HG03066 (cell line): ENCODE measurements at regions not wholly inside any gene's neighbourhood (a gene's known extent, or its start where the extent isn't known, plus 50 kb on each side); places are given as distances from the start of the nearest gene placed in this dataset.
"Not testable (repeated sequence)": the region's sequence is repeated elsewhere in the genome, so short reads cannot be mapped to it uniquely, and the experiment has no call there.

Experiments used
- ATAC-seq: cut with Tn5 transposase; IDR thresholded peaks from one replicate; pipeline ENCODE4 v1.9.1; 2021; ENCODE audit warnings: low read depth; ENCODE audit not compliant: unreplicated experiment

- ATAC-seq, result no peak
These were observed 436.9 kb upstream of the LCORL start for GRCh38 chr4:18458465-18458864.

GRCh38 chr4:18454349-18454748 lies 432.8 kb upstream of the LCORL start:
- no peak for ATAC-seq

GRCh38 chr4:18445110-18445509 lies 423.6 kb upstream of the LCORL start:
- no peak for ATAC-seq

GRCh38 chr4:18444206-18444605 lies 422.7 kb upstream of the LCORL start:
- no peak for ATAC-seq

GRCh38 chr4:18442957-18443356 lies 421.4 kb upstream of the LCORL start:
- ATAC-seq, result no peak

GRCh38 chr4:18441676-18442075 lies 420.1 kb upstream of the LCORL start:
- ATAC-seq, result no peak

GRCh38 chr4:18441203-18441590 lies 419.6 kb upstream of the LCORL start:
- ATAC-seq, result no peak

- ATAC-seq, result no peak
These were observed 419.1 kb upstream of the LCORL start for GRCh38 chr4:18440527-18441202.

- ATAC-seq, result no peak
These were observed 417.8 kb upstream of the LCORL start for GRCh38 chr4:18439311-18439710.

- ATAC-seq, result no peak
These were observed 414.2 kb upstream of the LCORL start for GRCh38 chr4:18435781-18436180.

GRCh38 chr4:18422685-18423084 lies 401.1 kb upstream of the LCORL start:
- no peak for ATAC-seq

GRCh38 chr4:18421519-18421918 lies 400.0 kb upstream of the LCORL start:
- no peak for ATAC-seq

GRCh38 chr4:18419780-18420179 lies 398.2 kb upstream of the LCORL start:
- peak; percentile 70 for ATAC-seq

GRCh38 chr4:18418195-18418898 lies 396.8 kb upstream of the LCORL start:
- ATAC-seq, result not testable (repeated sequence)

GRCh38 chr4:18417651-18418050 lies 396.1 kb upstream of the LCORL start:
- not testable (repeated sequence) for ATAC-seq

GRCh38 chr4:18406264-18406663 lies 384.7 kb upstream of the LCORL start:
- ATAC-seq, result no peak

- ATAC-seq, result no peak
These were observed 383.5 kb upstream of the LCORL start for GRCh38 chr4:18405054-18405453.

- ATAC-seq, result no peak
These were observed 383.1 kb upstream of the LCORL start for GRCh38 chr4:18404642-18405041.

GRCh38 chr4:18403327-18403726 lies 381.8 kb upstream of the LCORL start:
- ATAC-seq, result no peak

GRCh38 chr4:18401868-18402267 lies 380.3 kb upstream of the LCORL start:
- no peak for ATAC-seq

- no peak for ATAC-seq
These were observed 379.9 kb upstream of the LCORL start for GRCh38 chr4:18401425-18401824.

GRCh38 chr4:18398661-18399060 lies 377.1 kb upstream of the LCORL start:
- ATAC-seq, result no peak
